KMS-11 (cell line): ENCODE measurements at regions not wholly inside any gene's neighbourhood (a gene's known extent, or its start where the extent isn't known, plus 50 kb on each side); places are given as distances from the start of the nearest gene placed in this dataset.

ENCODE experiments used
- H2AFZ ChIP-seq: fragments of 200-600 bp; sonication (generic); 2 replicates; pipeline ENCODE4 v1.6.1; 2016; ENCODE audit warnings: antibody characterized with exemption, mixed run types, low read depth
- H3K27ac ChIP-seq: fragments of 200-600 bp; sonication (generic); 2 replicates; pipeline ENCODE4 v1.6.1; 2016; ENCODE audit warnings: mild to moderate bottlenecking, mixed run types
- H3K27me3 ChIP-seq: fragments of 200-600 bp; sonication (generic); 2 replicates; pipeline ENCODE4 v1.6.1; 2017; ENCODE audit warnings: mild to moderate bottlenecking, low read depth, mixed run types, moderate library complexity; ENCODE audit not compliant: insufficient read depth
- H3K36me3 ChIP-seq: fragments of 200-600 bp; sonication (generic); 2 replicates; pipeline ENCODE4 v1.6.1; 2017; ENCODE audit warnings: mild to moderate bottlenecking, mixed run types; ENCODE audit not compliant: insufficient read depth
- H3K4me1 ChIP-seq: fragments of 200-600 bp; sonication (generic); 2 replicates; pipeline ENCODE4 v1.6.1; 2016; ENCODE audit warnings: mild to moderate bottlenecking, low read depth, mixed run types; ENCODE audit not compliant: poor library complexity, severe bottlenecking
- H3K4me2 ChIP-seq: fragments of 200-600 bp; sonication (generic); 2 replicates; pipeline ENCODE4 v1.7.0; 2016; ENCODE audit warnings: mild to moderate bottlenecking, mixed run types
- H3K4me3 ChIP-seq: fragments of 200-600 bp; sonication (generic); IDR thresholded peaks from 2 replicates; pipeline ENCODE4 v1.6.1; 2017; ENCODE audit warnings: low read depth, low read length, mixed read lengths; ENCODE audit not compliant: insufficient read depth
- H3K79me2 ChIP-seq: fragments of 200-600 bp; sonication (generic); 2 replicates; pipeline ENCODE4 v1.6.1; 2016; ENCODE audit warnings: low read depth, mixed run types; ENCODE audit not compliant: insufficient read depth
- H3K9ac ChIP-seq: fragments of 200-600 bp; sonication (generic); 2 replicates; pipeline ENCODE4 v1.6.1; 2016; ENCODE audit warnings: mild to moderate bottlenecking, mixed run types
- H4K20me1 ChIP-seq: fragments of 200-600 bp; sonication (generic); 2 replicates; pipeline ENCODE4 v1.6.1; 2016; ENCODE audit warnings: mild to moderate bottlenecking, mixed run types; ENCODE audit not compliant: insufficient read depth
- TF ChIP-seq, protein P1 (sequence below): fragments of 200-600 bp; sonication (generic); conservative IDR thresholded peaks from 2 replicates; pipeline ENCODE4 v1.6.1; 2017; ENCODE audit warnings: low read depth, mild to moderate bottlenecking, antibody characterized with exemption, low read length, moderate library complexity, mixed read lengths

DNA sequence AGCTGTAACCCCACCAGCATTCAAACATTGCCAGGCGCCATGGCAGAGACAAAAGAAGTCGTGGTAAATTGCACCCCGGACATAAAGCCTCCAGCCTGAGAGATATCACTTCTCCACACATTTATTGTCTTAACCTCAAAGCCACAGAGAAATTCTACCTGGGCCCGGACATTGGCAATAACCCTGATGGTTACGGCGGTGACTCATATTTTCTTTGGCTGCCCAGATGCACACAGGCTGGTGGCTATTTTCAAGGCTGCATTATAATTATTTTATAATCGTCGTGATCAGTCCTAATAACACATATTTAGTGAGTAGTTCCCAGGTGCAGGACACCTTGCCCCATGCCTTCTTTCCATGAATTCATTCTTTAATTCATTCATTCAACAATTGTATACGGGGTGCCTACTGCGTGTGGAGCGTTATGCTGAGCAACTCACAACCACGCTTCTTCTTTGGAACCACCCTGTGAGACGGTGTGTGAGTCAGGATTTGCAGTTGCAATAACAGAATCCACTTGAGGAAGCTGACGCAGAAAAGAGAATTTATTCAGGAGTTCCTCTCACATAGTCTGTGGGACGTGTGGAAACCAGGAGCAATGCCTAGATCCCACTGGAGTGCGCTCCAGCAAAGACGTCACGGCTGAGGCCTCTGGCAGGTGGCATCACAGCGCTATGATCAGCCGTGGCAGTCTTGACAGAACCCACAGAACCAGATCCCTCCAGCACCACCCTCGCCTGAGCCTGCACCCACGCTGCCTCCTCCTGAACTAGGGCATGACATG is 245.7 kb downstream of the FOXL1 start:
- peaks cover 3% of the 10 kb centered on the region; the same call in 1 of the 2 replicates for H3K27me3 ChIP-seq
- no peak overlapping the region for H2AFZ ChIP-seq
- H3K27ac ChIP-seq, result no peak overlapping the region
- TF ChIP-seq, protein P1, sequence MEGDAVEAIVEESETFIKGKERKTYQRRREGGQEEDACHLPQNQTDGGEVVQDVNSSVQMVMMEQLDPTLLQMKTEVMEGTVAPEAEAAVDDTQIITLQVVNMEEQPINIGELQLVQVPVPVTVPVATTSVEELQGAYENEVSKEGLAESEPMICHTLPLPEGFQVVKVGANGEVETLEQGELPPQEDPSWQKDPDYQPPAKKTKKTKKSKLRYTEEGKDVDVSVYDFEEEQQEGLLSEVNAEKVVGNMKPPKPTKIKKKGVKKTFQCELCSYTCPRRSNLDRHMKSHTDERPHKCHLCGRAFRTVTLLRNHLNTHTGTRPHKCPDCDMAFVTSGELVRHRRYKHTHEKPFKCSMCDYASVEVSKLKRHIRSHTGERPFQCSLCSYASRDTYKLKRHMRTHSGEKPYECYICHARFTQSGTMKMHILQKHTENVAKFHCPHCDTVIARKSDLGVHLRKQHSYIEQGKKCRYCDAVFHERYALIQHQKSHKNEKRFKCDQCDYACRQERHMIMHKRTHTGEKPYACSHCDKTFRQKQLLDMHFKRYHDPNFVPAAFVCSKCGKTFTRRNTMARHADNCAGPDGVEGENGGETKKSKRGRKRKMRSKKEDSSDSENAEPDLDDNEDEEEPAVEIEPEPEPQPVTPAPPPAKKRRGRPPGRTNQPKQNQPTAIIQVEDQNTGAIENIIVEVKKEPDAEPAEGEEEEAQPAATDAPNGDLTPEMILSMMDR, result no peak
- H3K9ac ChIP-seq, result no peak overlapping the region
- no peaks in the 10 kb centered on the region for H4K20me1 ChIP-seq
- no peaks in the 10 kb centered on the region for H3K79me2 ChIP-seq
- no peaks in the 10 kb centered on the region for H3K4me1 ChIP-seq
- no peak overlapping the region for H3K4me2 ChIP-seq
- H3K4me3 ChIP-seq, result no peak overlapping the region
- no peaks in the 10 kb centered on the region for H3K36me3 ChIP-seq

DNA sequence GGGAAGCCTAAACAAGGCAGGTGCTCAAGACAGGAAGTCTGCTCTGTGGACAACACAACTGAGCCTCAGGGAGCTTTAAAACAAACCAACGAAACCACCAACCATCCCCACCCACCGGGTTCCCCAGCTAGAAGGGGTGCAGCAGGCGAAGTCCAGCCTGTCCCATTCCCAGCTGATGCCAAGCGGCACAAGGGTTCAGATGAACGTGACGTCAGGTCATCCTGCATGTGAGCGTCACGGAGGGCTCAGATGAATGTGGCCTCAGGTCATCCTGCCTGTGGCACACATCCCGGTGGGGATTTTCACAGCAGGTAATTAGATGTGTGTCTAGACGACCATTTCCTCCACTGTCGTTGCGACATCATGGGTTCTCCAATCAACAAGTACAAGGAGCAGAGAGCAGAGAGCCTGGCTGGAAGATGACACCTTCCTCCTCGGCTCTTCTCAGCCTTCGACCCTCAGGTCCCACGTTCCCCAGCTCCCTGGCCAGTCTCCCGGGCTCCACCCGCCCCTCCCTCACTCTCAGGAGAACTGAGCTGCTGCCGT is 246.5 kb downstream of the FOXL1 start:
- Histone ChIP-seq H3K27ac (no peak overlapping the region), H3K79me2 (no peaks in the 10 kb centered on the region), H4K20me1 (no peaks in the 10 kb centered on the region), H2AFZ (no peak overlapping the region), H3K4me2 (no peak overlapping the region), H3K4me3 (no peak overlapping the region), H3K4me1 (no peaks in the 10 kb centered on the region), H3K27me3 (peaks cover 3% of the 10 kb centered on the region; the same call in 1 of the 2 replicates), H3K36me3 (no peaks in the 10 kb centered on the region), H3K9ac (no peak overlapping the region)
- TF ChIP-seq, protein P1, result no peak

DNA sequence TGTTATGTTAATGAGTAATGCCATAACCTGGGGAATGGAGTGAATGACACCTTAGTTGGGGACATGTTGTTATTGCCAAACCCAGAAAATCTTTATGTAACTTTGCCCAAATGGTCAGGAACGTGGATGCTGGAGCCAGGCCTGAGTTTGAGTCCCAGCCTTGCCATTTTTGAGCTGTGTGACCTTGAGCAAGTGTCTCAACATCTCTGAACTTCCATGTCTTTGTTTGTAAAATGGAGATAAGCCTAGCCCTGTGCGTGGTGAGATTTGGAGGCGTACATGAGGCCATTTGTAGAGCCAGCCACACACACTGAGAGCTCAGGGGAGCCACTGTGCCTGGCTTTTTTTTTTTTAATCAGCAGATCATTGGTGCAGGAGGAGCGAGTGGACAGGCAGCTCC is 247.3 kb downstream of the FOXL1 start:
- Histone ChIP-seq H3K9ac (no peak overlapping the region), H3K79me2 (no peaks in the 10 kb centered on the region), H4K20me1 (no peaks in the 10 kb centered on the region), H3K4me1 (no peaks in the 10 kb centered on the region), H2AFZ (no peak overlapping the region), H3K4me3 (no peak overlapping the region), H3K27ac (no peak overlapping the region), H3K36me3 (no peaks in the 10 kb centered on the region), H3K4me2 (no peak overlapping the region), H3K27me3 (peaks cover 7% of the 10 kb centered on the region)
- TF ChIP-seq, protein P1, result no peak

DNA sequence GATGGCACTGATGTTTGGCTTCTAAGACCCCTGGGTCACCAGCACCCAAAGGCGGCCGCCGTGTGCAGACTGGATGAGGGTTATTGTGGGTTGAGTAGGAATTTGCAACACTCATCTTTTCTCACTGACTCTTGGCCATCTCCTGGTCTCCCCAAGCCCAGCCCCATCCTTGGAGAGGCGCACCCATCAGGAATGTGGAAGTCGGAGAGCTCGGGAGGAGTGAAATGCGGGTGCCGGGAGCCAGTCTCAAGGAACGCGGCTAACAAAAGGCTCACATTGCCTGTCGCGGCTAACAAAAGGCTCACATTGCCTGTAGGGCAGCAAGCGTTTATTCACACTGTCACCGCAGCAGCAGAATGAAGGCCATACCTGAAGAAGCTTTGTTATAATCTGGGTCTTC is 248.6 kb downstream of the FOXL1 start:
- no peaks in the 10 kb centered on the region for H4K20me1 ChIP-seq
- no peak overlapping the region for H2AFZ ChIP-seq
- TF ChIP-seq, protein P1, result no peak
- no peaks in the 10 kb centered on the region for H3K4me1 ChIP-seq
- H3K9ac ChIP-seq, result no peak overlapping the region
- H3K4me2 ChIP-seq, result no peak overlapping the region
- no peak overlapping the region for H3K27ac ChIP-seq
- no peak overlapping the region for H3K4me3 ChIP-seq
- peaks cover 7% of the 10 kb centered on the region for H3K27me3 ChIP-seq
- H3K36me3 ChIP-seq, result no peaks in the 10 kb centered on the region
- no peaks in the 10 kb centered on the region for H3K79me2 ChIP-seq
